PC-9 (cell line): ENCODE measurements at regions not wholly inside any gene's neighbourhood (a gene's known extent, or its start where the extent isn't known, plus 50 kb on each side); places are given as distances from the start of the nearest gene placed in this dataset.

Source experiments
- BruUV-seq: library from RNA; stranded (reverse); fragments of 400-500 nt; replicated peaks from 2 replicates; lab custom pipeline; 2021; lab: Mats Ljungman, UMichigan
- CTCF ChIA-PET: fragments of 300-600 bp; sonication (Branson Sonifier 250); formaldehyde crosslinking; loops from one replicate; lab custom pipeline; 2022; ENCODE audit warnings: antibody characterized with exemption; lab: Charles Lee
- POLR2A ChIA-PET: fragments of 300-600 bp; sonication (Branson Sonifier 250); formaldehyde crosslinking; loops from one replicate; lab custom pipeline; 2022; ENCODE audit warnings: antibody characterized with exemption; ENCODE audit not compliant: unreplicated experiment; lab: Charles Lee
- DNase-seq, 2 experiments: peaks; one replicate each; pipeline versions ENCODE4 v3.0.0 to v3.0.0-alpha.2; 2015 to 2022; ENCODE audit warnings: mixed read lengths in 1 of 2
- H2AFZ ChIP-seq: fragments of 200-600 bp; sonication (generic); 2 replicates; pipeline ENCODE4 v1.8.1; 2017; ENCODE audit warnings: antibody characterized with exemption
- H3F3A ChIP-seq: fragments of 200-600 bp; sonication (generic); 2 replicates; pipeline ENCODE4 v1.8.1; 2017; ENCODE audit warnings: antibody characterized with exemption, mild to moderate bottlenecking, low read depth; ENCODE audit not compliant: insufficient read depth
- H3K27ac ChIP-seq: fragments of 200-600 bp; sonication (generic); 2 replicates; pipeline ENCODE4 v1.6.1; 2016; ENCODE audit warnings: mixed run types
- H3K27me3 ChIP-seq: fragments of 200-600 bp; sonication (generic); 2 replicates; pipeline ENCODE4 v1.6.1; 2016; ENCODE audit warnings: low read depth, mixed run types; ENCODE audit not compliant: insufficient read depth
- H3K36me3 ChIP-seq: fragments of 200-600 bp; sonication (generic); 2 replicates; pipeline ENCODE4 v1.6.1; 2016; ENCODE audit warnings: low read depth, mixed run types
- H3K4me1 ChIP-seq: fragments of 200-600 bp; sonication (generic); replicated peaks from 2 replicates; pipeline ENCODE4 v1.6.1; 2016; ENCODE audit warnings: mixed run types; ENCODE audit not compliant: insufficient read depth
- H3K4me2 ChIP-seq: fragments of 200-600 bp; sonication (generic); 2 replicates; pipeline ENCODE4 v1.6.1; 2017; ENCODE audit warnings: mixed run types
- H3K4me3 ChIP-seq: fragments of 200-600 bp; sonication (generic); 2 replicates; pipeline ENCODE4 v1.6.1; 2016; ENCODE audit warnings: mixed run types
- H3K79me2 ChIP-seq: fragments of 200-600 bp; sonication (generic); 2 replicates; pipeline ENCODE4 v1.6.1; 2017; ENCODE audit warnings: low read depth, mixed run types
- H3K9me2 ChIP-seq: fragments of 200-600 bp; sonication (generic); 2 replicates; pipeline ENCODE4 v1.8.1; 2017; ENCODE audit warnings: mild to moderate bottlenecking; ENCODE audit not compliant: insufficient read depth
- H3K9me3 ChIP-seq: fragments of 200-600 bp; sonication (generic); 2 replicates; pipeline ENCODE4 v1.8.1; 2016; ENCODE audit warnings: low read depth; ENCODE audit not compliant: insufficient read depth
- H4K20me1 ChIP-seq: fragments of 200-600 bp; sonication (generic); 2 replicates; pipeline ENCODE4 v1.8.1; 2017; ENCODE audit not compliant: insufficient read depth
- EZH2 ChIP-seq: fragments of 200-600 bp; sonication (generic); IDR thresholded peaks from 2 replicates; pipeline ENCODE4 v1.8.0; 2017; ENCODE audit warnings: antibody characterized with exemption, low read depth
- intact Hi-C: fragments of 100-400 bp; cut with micrococcal nuclease; formaldehyde crosslinking; loops from one replicate; pipeline ENCODE4 v1.10.0; 2022; ENCODE audit not compliant: unreplicated experiment
- TF ChIP-seq, protein P1 (sequence below): fragments of 200-600 bp; sonication (generic); conservative IDR thresholded peaks from 2 replicates; pipeline ENCODE4 v1.6.1; 2017; ENCODE audit warnings: mixed run types, antibody characterized with exemption, mild to moderate bottlenecking, moderate library complexity

DNA sequence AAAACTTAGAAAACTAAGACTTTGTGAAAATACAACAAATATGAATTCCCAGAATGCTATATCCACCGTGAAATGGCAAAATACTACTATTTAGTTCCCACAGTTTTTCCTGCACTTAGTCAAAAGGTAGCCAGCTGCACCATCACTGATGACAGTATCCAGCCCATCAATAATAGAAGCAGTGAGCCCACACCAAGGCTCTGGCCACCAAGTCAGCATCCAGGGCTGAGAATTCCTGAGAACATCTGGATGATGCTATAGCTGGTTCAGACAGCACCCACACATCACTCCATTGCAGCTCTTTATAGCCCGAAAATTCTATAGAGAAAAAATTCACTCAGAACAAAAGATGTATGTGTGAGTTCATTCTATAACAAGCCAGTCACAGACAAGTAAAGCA is 159.1 kb upstream of the SPATS2L start:
- BruUV-seq = no TSS peak

DNA sequence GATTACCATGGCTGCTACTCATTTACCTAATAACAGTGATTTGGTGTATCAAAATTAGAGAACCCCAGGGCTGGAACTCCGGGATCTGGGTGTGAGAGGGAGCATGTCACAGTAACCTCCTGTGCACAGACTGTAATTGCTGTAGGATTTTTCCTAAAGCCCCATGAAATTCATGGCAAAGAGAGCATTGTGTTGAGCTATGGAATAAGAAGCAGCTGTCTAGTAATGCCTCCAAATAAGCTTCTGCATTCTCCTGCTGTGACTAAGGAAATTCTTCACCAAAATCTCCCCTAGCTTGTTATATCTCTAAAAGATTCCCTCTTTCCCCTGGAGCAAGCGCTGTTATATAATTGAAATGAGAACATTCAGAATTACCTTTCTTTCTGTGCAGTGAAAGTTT is 158.1 kb upstream of the SPATS2L start:
- no peaks in the 10 kb centered on the region for H3F3A ChIP-seq
- no peak overlapping the region for H2AFZ ChIP-seq
- peaks cover 5% of the 10 kb centered on the region; the same call in 1 of the 2 replicates for H3K9me3 ChIP-seq
- H3K27me3 ChIP-seq = no peaks in the 10 kb centered on the region
- no peaks in the 10 kb centered on the region; the same call in 1 of the 2 replicates for H3K9me2 ChIP-seq
- H3K4me3 ChIP-seq = no peak overlapping the region
- POLR2A ChIA-PET = no interaction called here
- intact Hi-C loops = no loop called here
- no peak overlapping the region for H3K27ac ChIP-seq
- H3K4me2 ChIP-seq = no peak overlapping the region
- BruUV-seq = no TSS peak
- no peaks in the 10 kb centered on the region for H3K36me3 ChIP-seq
- H3K4me1 ChIP-seq = no peaks in the 10 kb centered on the region
- no peak for DNase-seq
- CTCF ChIA-PET = no interaction called here
- TF ChIP-seq, protein P1, sequence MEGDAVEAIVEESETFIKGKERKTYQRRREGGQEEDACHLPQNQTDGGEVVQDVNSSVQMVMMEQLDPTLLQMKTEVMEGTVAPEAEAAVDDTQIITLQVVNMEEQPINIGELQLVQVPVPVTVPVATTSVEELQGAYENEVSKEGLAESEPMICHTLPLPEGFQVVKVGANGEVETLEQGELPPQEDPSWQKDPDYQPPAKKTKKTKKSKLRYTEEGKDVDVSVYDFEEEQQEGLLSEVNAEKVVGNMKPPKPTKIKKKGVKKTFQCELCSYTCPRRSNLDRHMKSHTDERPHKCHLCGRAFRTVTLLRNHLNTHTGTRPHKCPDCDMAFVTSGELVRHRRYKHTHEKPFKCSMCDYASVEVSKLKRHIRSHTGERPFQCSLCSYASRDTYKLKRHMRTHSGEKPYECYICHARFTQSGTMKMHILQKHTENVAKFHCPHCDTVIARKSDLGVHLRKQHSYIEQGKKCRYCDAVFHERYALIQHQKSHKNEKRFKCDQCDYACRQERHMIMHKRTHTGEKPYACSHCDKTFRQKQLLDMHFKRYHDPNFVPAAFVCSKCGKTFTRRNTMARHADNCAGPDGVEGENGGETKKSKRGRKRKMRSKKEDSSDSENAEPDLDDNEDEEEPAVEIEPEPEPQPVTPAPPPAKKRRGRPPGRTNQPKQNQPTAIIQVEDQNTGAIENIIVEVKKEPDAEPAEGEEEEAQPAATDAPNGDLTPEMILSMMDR = no peak
- no peak for TF ChIP-seq EZH2
- H4K20me1 ChIP-seq = no peaks in the 10 kb centered on the region
- H3K79me2 ChIP-seq = no peaks in the 10 kb centered on the region

More for the DNA sequence above, 159.1 kb upstream of the SPATS2L start:
- H3K9me3 ChIP-seq = peaks cover under 1% of the 10 kb centered on the region; the same call in 1 of the 2 replicates
- no peaks in the 10 kb centered on the region for H3K4me1 ChIP-seq
- no peaks in the 10 kb centered on the region for H3K79me2 ChIP-seq
- TF ChIP-seq EZH2 = no peak
- TF ChIP-seq, protein P1 = no peak
- no peaks in the 10 kb centered on the region for H3F3A ChIP-seq
- H2AFZ ChIP-seq = no peak overlapping the region
- no peaks in the 10 kb centered on the region for H4K20me1 ChIP-seq
- H3K27me3 ChIP-seq = no peaks in the 10 kb centered on the region
- no peak overlapping the region for H3K4me2 ChIP-seq
- intact Hi-C loops = no loop called here
- no peaks in the 10 kb centered on the region for H3K36me3 ChIP-seq
- no peak for DNase-seq
- H3K27ac ChIP-seq = no peak overlapping the region
- H3K9me2 ChIP-seq = no peaks in the 10 kb centered on the region; the same call in 1 of the 2 replicates
- CTCF ChIA-PET = interaction anchor here (0.7 kb wide), 1 partner anchor 167 kb away, joined by 3 read pairs; no protein-coding TSS in a partner anchor
- POLR2A ChIA-PET = no interaction called here
- H3K4me3 ChIP-seq = no peak overlapping the region

DNA sequence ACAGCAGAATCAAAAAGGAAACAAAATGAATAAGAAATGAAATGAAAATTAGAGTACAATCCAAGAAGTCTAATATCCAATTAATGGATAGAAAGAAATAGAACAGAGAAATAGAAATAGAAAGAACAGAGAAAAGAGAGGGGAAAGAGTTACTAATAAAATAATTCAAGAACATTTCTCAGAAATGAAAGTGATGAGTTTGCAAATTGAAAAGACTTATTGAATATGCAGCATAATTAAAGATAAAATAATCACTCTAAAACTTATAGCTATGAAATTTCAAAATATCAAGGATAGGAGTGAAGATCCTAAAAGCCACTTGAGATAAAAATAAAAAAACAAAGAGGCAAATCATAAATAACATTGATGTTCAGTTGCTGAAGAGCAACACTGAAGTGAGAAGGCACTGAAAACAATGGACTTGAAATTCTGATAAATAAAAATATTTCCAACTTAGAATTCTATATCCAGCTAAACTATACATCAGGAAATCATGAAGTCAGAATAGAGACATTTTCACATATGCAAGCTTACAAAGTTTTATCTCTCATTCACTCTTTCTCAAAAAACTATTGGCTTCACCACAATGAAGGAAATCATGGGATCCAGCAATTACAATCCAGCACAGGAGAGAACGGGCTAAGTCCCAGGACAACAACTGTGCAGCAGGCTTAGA is 155.9 kb upstream of the SPATS2L start:
- Histone ChIP-seq H3K27me3 (no peaks in the 10 kb centered on the region), H3K4me2 (no peak overlapping the region), H2AFZ (no peak overlapping the region), H3K9me2 (no peaks in the 10 kb centered on the region; the same call in 1 of the 2 replicates), H3K9me3 (peaks cover 5% of the 10 kb centered on the region; the same call in 1 of the 2 replicates), H3K36me3 (no peaks in the 10 kb centered on the region), H4K20me1 (no peaks in the 10 kb centered on the region), H3K27ac (no peak overlapping the region), H3F3A (no peaks in the 10 kb centered on the region), H3K4me3 (no peak overlapping the region), H3K79me2 (no peaks in the 10 kb centered on the region), H3K4me1 (no peaks in the 10 kb centered on the region)
- ChIA-PET POLR2A (no interaction called here), CTCF (no interaction called here)
- no TSS peak for BruUV-seq
- intact Hi-C loops = no loop called here
- TF ChIP-seq, protein P1 = no peak
- no peak for TF ChIP-seq EZH2
- DNase-seq = no peak
